ENCODE measurements at regions not wholly inside any gene's neighbourhood (a gene's known extent, or its start where the extent isn't known, plus 50 kb on each side); places are given as distances from the start of the nearest gene placed in this dataset.

GRCh38 chr3:148331081-148331846, 366.4 kb upstream of the AGTR1 start:
- intact Hi-C loops (cut with DNase I) = no loop called here
- Histone ChIP-seq H3K9me3 (no peaks in the 10 kb centered on the region), H3K36me3 (no peaks in the 10 kb centered on the region), H3K27ac (no peak overlapping the region), H3K4me1 (no peaks in the 10 kb centered on the region), H3K4me3 (no peak overlapping the region), H3K27me3 (no peaks in the 10 kb centered on the region)
- DNase-seq (ENCODE audit: extremely low spot score in 2 of 2) = no peak
- TF ChIP-seq POLR2AphosphoS5 (IDR thresholded peaks at IDR 0.05; ENCODE audit: insufficient read depth in 1 of 2, low read depth in 1 of 2) (no peak), CTCF (IDR thresholded peaks at IDR 0.05) (no peak), POLR2A (IDR thresholded peaks at IDR 0.05) (no peak)

DNA sequence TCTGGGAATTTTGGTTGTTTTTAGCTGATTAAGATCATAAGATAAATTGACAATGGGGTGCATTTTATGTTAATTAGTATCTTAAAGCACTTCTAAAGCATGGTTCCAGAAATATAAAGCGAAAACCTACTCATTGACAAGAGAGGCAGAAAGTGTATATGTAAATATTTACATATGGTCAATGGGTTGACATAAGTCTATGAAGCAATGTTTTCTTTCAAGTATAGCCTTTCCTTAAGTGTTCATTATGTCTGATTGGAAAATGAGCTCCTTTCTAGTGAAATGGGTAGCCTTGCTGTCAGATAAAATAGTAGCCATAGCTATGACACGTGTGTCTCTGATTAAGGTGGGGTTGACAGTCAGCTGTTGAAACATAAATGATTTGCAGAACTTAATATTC, 365.2 kb upstream of the AGTR1 start:
- H3K27me3 ChIP-seq = no peaks in the 10 kb centered on the region
- H3K9me3 ChIP-seq = no peaks in the 10 kb centered on the region
- no peaks in the 10 kb centered on the region for H3K36me3 ChIP-seq
- no peak overlapping the region for H3K27ac ChIP-seq
- H3K4me3 ChIP-seq = no peak overlapping the region
- H3K4me1 ChIP-seq = no peaks in the 10 kb centered on the region
- intact Hi-C loops (cut with DNase I) = no loop called here
- DNase-seq (ENCODE audit: extremely low spot score in 2 of 2) = no peak
- TF ChIP-seq CTCF (IDR thresholded peaks at IDR 0.05) = no peak
- no peak for TF ChIP-seq POLR2A (IDR thresholded peaks at IDR 0.05)
- TF ChIP-seq POLR2AphosphoS5 (IDR thresholded peaks at IDR 0.05; ENCODE audit: insufficient read depth in 1 of 2, low read depth in 1 of 2) = no peak

DNA sequence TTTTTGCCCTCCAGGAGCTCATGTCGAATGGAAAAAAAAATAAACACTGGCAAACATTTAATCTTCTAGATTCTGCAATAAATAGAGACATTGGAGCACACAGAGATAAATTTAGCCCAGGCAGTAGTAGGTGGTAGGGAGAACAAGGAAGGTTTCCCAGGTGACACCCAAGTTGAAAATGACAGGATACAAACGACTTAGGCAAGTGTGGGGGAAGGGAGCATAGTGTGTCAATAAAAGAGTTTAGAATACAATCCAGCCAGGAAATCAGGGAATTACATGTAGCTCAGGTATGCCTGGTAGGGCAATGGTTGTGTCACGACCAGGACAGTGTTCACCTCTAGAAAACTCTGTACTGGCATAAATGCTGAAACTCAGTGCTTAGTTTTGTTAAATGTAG, 364.6 kb upstream of the AGTR1 start:
- Histone ChIP-seq H3K4me1 (no peaks in the 10 kb centered on the region), H3K36me3 (no peaks in the 10 kb centered on the region), H3K27me3 (no peaks in the 10 kb centered on the region), H3K4me3 (no peak overlapping the region), H3K27ac (no peak overlapping the region), H3K9me3 (no peaks in the 10 kb centered on the region)
- TF ChIP-seq POLR2AphosphoS5 (IDR thresholded peaks at IDR 0.05; ENCODE audit: insufficient read depth in 1 of 2, low read depth in 1 of 2) = no peak
- TF ChIP-seq POLR2A (IDR thresholded peaks at IDR 0.05) = no peak
- TF ChIP-seq CTCF (IDR thresholded peaks at IDR 0.05) = no peak
- no peak for DNase-seq (ENCODE audit: extremely low spot score in 2 of 2)
- intact Hi-C loops (cut with DNase I) = no loop called here

- DNase-seq (ENCODE audit: extremely low spot score in 2 of 2) = no peak
- Histone ChIP-seq H3K4me1 (no peaks in the 10 kb centered on the region), H3K27me3 (no peaks in the 10 kb centered on the region), H3K9me3 (no peaks in the 10 kb centered on the region), H3K36me3 (no peaks in the 10 kb centered on the region), H3K27ac (no peak overlapping the region), H3K4me3 (no peak overlapping the region)
- TF ChIP-seq POLR2A (IDR thresholded peaks at IDR 0.05) (no peak), CTCF (IDR thresholded peaks at IDR 0.05) (no peak), POLR2AphosphoS5 (IDR thresholded peaks at IDR 0.05; ENCODE audit: insufficient read depth in 1 of 2, low read depth in 1 of 2) (no peak)
- intact Hi-C loops (cut with DNase I) = no loop called here
Measured at GRCh38 chr3:148335612-148336011, 362.1 kb upstream of the AGTR1 start.

GRCh38 chr3:148343416-148343815, 354.3 kb upstream of the AGTR1 start:
- H3K9me3 ChIP-seq = no peaks in the 10 kb centered on the region

More at GRCh38 chr3:148343416-148343815, 354.3 kb upstream of the AGTR1 start:
- Histone ChIP-seq H3K27ac (no peak overlapping the region), H3K4me1 (no peaks in the 10 kb centered on the region), H3K27me3 (no peaks in the 10 kb centered on the region), H3K36me3 (no peaks in the 10 kb centered on the region), H3K4me3 (no peak overlapping the region)
- TF ChIP-seq POLR2AphosphoS5 (IDR thresholded peaks at IDR 0.05; ENCODE audit: insufficient read depth in 1 of 2, low read depth in 1 of 2) (no peak), CTCF (IDR thresholded peaks at IDR 0.05) (no peak)
- intact Hi-C loops (cut with DNase I) = loop anchor here (5.0 kb wide), 1 partner anchor 1126 kb away; no protein-coding TSS in a partner anchor
- DNase-seq (ENCODE audit: extremely low spot score in 2 of 2) = no peak
